K562 (cell line): ENCODE measurements at regions not wholly inside any gene's neighbourhood (a gene's known extent, or its start where the extent isn't known, plus 50 kb on each side); places are given as distances from the start of the nearest gene placed in this dataset.

ENCODE experiments used
- ATAC-seq: fragments of 200-7000 bp; cut with Tn5 transposase; 3 replicates; pipeline ENCODE4 v1.9.1; 2020; ENCODE audit warnings: moderate library complexity
- BruUV-seq: library from RNA; stranded (reverse); fragments of 400-500 nt; replicated peaks from 2 replicates; lab custom pipeline; 2021; lab: Mats Ljungman, UMichigan
- CTCF ChIA-PET: fragments of 300-600 bp; formaldehyde crosslinking; extraction: SDS; loops from one replicate; lab custom pipeline; 2021; ENCODE audit warnings: low intra/inter-chr PET ratio; lab: Yijun Ruan, JAX
- POLR2A ChIA-PET: fragments of 300-600, 350-650 bp; sonication (Branson Sonifier 250); formaldehyde crosslinking; extraction: SDS; loops from one replicate; lab custom pipeline; 2021; ENCODE audit warnings: antibody characterized with exemption, inconsistent platforms; lab: Yijun Ruan, JAX
- DNase-seq, 4 experiments: peaks; one replicate each; pipeline versions ENCODE4 v3.0.0 to v3.0.0-alpha.2; 2011 to 2018; ENCODE audit warnings: low spot score in 3 of 4, mixed read lengths in 3 of 4; ENCODE audit errors: extremely low read depth in 1 of 4
- FAIRE-seq: peaks from 2 replicates; lab custom pipeline; 2011; peaks lifted over from hg19 to GRCh38; lab: Jason Lieb, UNC
- H2AFZ ChIP-seq: 2 replicates; pipeline ENCODE4 v1.6.0; 2011; ENCODE audit warnings: low read depth, low read length, control low read depth, inconsistent platforms
- H3K27ac ChIP-seq: fragments of 200-600 bp; 3 replicates; pipeline ENCODE4 v1.8.0; 2011; ENCODE audit warnings: low read depth, mild to moderate bottlenecking, control low read depth, inconsistent platforms, low read length, moderate library complexity, mixed read lengths; ENCODE audit errors: extremely low read depth
- H3K27me3 ChIP-seq, 2 experiments: fragments of 300-600 bp in 1 of 2; 2 replicates in 1 of 2; 3 replicates in 1 of 2; pipeline versions ENCODE4 v1.6.0 to v1.8.0; 2011; ENCODE audit warnings: inconsistent platforms in 2 of 2, low read length in 2 of 2, mild to moderate bottlenecking in 1 of 2, mixed read lengths in 1 of 2, moderate library complexity in 1 of 2; ENCODE audit not compliant: control insufficient read depth in 2 of 2, insufficient read depth in 2 of 2
- H3K36me3 ChIP-seq: fragments of 300-600 bp; 3 replicates; pipeline ENCODE4 v1.8.0; 2011; ENCODE audit warnings: mild to moderate bottlenecking, low read length, inconsistent platforms; ENCODE audit not compliant: control insufficient read depth, insufficient read depth
- H3K4me1 ChIP-seq, 2 experiments: fragments of 200-600 bp in 1 of 2; replicated peaks in 1 of 2; 2 replicates in 1 of 2; 3 replicates in 1 of 2; pipeline versions ENCODE4 v1.5.1 to v1.8.0; 2011; ENCODE audit warnings: inconsistent platforms in 2 of 2, low read length in 2 of 2, mild to moderate bottlenecking in 1 of 2, mixed read lengths in 1 of 2, moderate library complexity in 1 of 2; ENCODE audit not compliant: control insufficient read depth in 2 of 2, insufficient read depth in 2 of 2
- H3K4me2 ChIP-seq: 2 replicates; pipeline ENCODE4 v1.6.1; 2011; ENCODE audit warnings: low read length, control low read depth, inconsistent platforms, mixed read lengths; ENCODE audit not compliant: insufficient read depth
- H3K4me3 ChIP-seq: fragments of 200-600 bp; sonication (generic), shearing (Covaris generic); 2 replicates; pipeline ENCODE4 v1.5.1; 2016; ENCODE audit warnings: control low read depth, inconsistent platforms
- H3K79me2 ChIP-seq: fragments of 200-600 bp; 3 replicates; pipeline ENCODE4 v1.8.0; 2011; ENCODE audit warnings: low read length, inconsistent platforms; ENCODE audit not compliant: control insufficient read depth, insufficient read depth
- H3K9ac ChIP-seq, 2 experiments: 2 replicates each; pipeline versions ENCODE4 v1.6.0 to v1.6.1; 2011; ENCODE audit warnings: low read depth in 2 of 2, low read length in 2 of 2, control low read depth in 1 of 2, inconsistent platforms in 1 of 2, mild to moderate bottlenecking in 1 of 2, mixed read lengths in 1 of 2; ENCODE audit not compliant: insufficient read depth in 1 of 2
- H3K9me1 ChIP-seq: one replicate; pipeline ENCODE4 v1.6.0; 2011; ENCODE audit warnings: inconsistent platforms, mild to moderate bottlenecking, low read length, moderate library complexity; ENCODE audit not compliant: control insufficient read depth, insufficient read depth
- H3K9me3 ChIP-seq: replicated peaks from 2 replicates; pipeline ENCODE4 v1.5.1; 2011; ENCODE audit warnings: low read depth, low read length, inconsistent platforms; ENCODE audit not compliant: control insufficient read depth, insufficient read depth
- H4K20me1 ChIP-seq: replicated peaks from 2 replicates; pipeline ENCODE4 v1.6.1; 2011; ENCODE audit warnings: low read length, inconsistent platforms, mixed read lengths; ENCODE audit not compliant: control insufficient read depth, insufficient read depth
- BRCA1 ChIP-seq, 2 experiments: fragments of 450-650 bp in 1 of 2; sonication (generic) in 1 of 2; formaldehyde crosslinking in 1 of 2; IDR thresholded peaks; 2 replicates each; pipeline versions ENCODE4 v1.5.0 to v1.6.1; 2017 to 2020; ENCODE audit warnings: mild to moderate bottlenecking in 1 of 2, missing genetic modification reagents in 1 of 2
- HMBOX1 ChIP-seq: sonication (generic); IDR thresholded peaks from 2 replicates; pipeline ENCODE4 v1.6.1; 2016
- MYC ChIP-seq, 2 experiments: fragments of 250-450 bp in 1 of 2; sonication (Bioruptor Pico) in 1 of 2; IDR thresholded peaks; 2 replicates each; pipeline versions ENCODE4 v1.5.1 to v1.6.1; 2012 to 2021; ENCODE audit warnings: low read depth in 2 of 2, borderline replicate concordance in 1 of 2, improper control_type of control experiment in 1 of 2, low read length in 1 of 2, mild to moderate bottlenecking in 1 of 2, moderate library complexity in 1 of 2
- ZNF668 ChIP-seq: fragments of 250-450 bp; sonication (Bioruptor Pico); IDR thresholded peaks from 2 replicates; pipeline ENCODE4 v1.8.0; 2022; ENCODE audit warnings: mild to moderate bottlenecking, inconsistent platforms
- ZNF764 ChIP-seq: fragments of 250-450 bp; sonication (Bioruptor Pico); IDR thresholded peaks from 2 replicates; pipeline ENCODE4 v1.4.0; 2020; ENCODE audit warnings: low read depth, mild to moderate bottlenecking, moderate library complexity
- WGBS: fragments of 100-300 bp; shearing (Covaris generic); methylation state at CpG from one replicate; pipeline ENCODE4 v1.1.6; 2016; ENCODE audit warnings: low coverage, mixed read lengths; ENCODE audit not compliant: insufficient coverage; ENCODE audit errors: missing lambda C conversion rate; 5-methylcytosine and 5-hydroxymethylcytosine counted together
- in situ Hi-C: fragments of 300-500 bp; cut with MboI; formaldehyde crosslinking; loops from 4 replicates; pipeline ENCODE4 v1.15.0; 2018; ENCODE audit warnings: inconsistent platforms, mixed read lengths
- intact Hi-C: fragments of 100-400 bp; cut with micrococcal nuclease; formaldehyde crosslinking; loops from 2 replicates; pipeline ENCODE4 v1.14.2; 2022

GRCh38 chr5:89069591-89069990, 186.6 kb upstream of the MEF2C start (continued):
- no peak for TF ChIP-seq MYC (IDR thresholded peaks at IDR 0.05; ENCODE audit: low read depth, low read length)
- TF ChIP-seq MYC (CRISPR knock-in tag; IDR thresholded peaks at IDR 0.05; ENCODE audit: borderline replicate concordance, low read depth), result no peak
- no peak for TF ChIP-seq ZNF668 (CRISPR knock-in tag)

- H3K36me3 ChIP-seq, result no peaks in the 10 kb centered on the region
- no peak overlapping the region for H3K9ac ChIP-seq
- no peak overlapping the region for H3K27ac ChIP-seq
- H3K4me2 ChIP-seq, result no peak overlapping the region
- ChIA-PET CTCF (no interaction called here), POLR2A (interaction anchor here (0.8 to 1.0 kb wide), 3 partner anchors 10 to 25 kb away, joined by 3 read pairs; no protein-coding TSS in a partner anchor)
- no peak for ATAC-seq
- peaks cover 0 to 13% of the 10 kb centered on the region in 2 experiments; a peak in 2 of 5 replicates for H3K4me1 ChIP-seq
- 65% methylated on average over 3 of the region's 3 CpGs for WGBS
- TF ChIP-seq HMBOX1 (peak; percentile 98), BRCA1 (IDR thresholded peaks at IDR 0.05) (peak; percentile 90; the same call in 1 of the 2 replicates), BRCA1 (CRISPR knock-in tag; IDR thresholded peaks at IDR 0.05) (no peak), ZNF764 (CRISPR knock-in tag) (no peak)
- intact Hi-C loops (no loop called here), in situ Hi-C loops (no loop called here)
- H3K79me2 ChIP-seq, result no peaks in the 10 kb centered on the region
- H3K27me3 ChIP-seq, result no peaks in the 10 kb centered on the region
- no TSS peak for BruUV-seq
- no peaks in the 10 kb centered on the region for H3K9me1 ChIP-seq
- H3K9me3 ChIP-seq, result no peaks in the 10 kb centered on the region
- H4K20me1 ChIP-seq, result no peaks in the 10 kb centered on the region
- no peak overlapping the region for H3K4me3 ChIP-seq
- DNase-seq, result no peak
- peak overlapping the region; percentile 47; the same call in 1 of the 2 replicates for H2AFZ ChIP-seq
- FAIRE-seq, result no peak
Measured at GRCh38 chr5:89067362-89067761, 184.4 kb upstream of the MEF2C start.
